ENCODE measurements at regions not wholly inside any gene's neighbourhood (a gene's known extent, or its start where the extent isn't known, plus 50 kb on each side); places are given as distances from the start of the nearest gene placed in this dataset.

GRCh38 chr1:4120557-4121292, 220.7 kb upstream of the C1orf174 start:
- H3K9me3 ChIP-seq (ENCODE audit: control insufficient read depth, insufficient read depth, low read length): no peaks in the 10 kb centered on the region
- H3K79me2 ChIP-seq (ENCODE audit: control insufficient read depth, low read length): no peaks in the 10 kb centered on the region
- TF ChIP-seq EZH2phosphoT487 (IDR thresholded peaks at IDR 0.05; ENCODE audit: borderline replicate concordance, low read length): no peak
- no peak for TF ChIP-seq CTCF (IDR thresholded peaks at IDR 0.05; ENCODE audit: low read depth, low read length, poor library complexity, severe bottlenecking)
- no peak overlapping the region for H3K4me3 ChIP-seq (ENCODE audit: low read length)
- peaks cover 18% of the 10 kb centered on the region for H3K4me1 ChIP-seq (ENCODE audit: control insufficient read depth, low read length)
- H3K27ac ChIP-seq (ENCODE audit: low read depth, low read length): no peak overlapping the region
- H3K4me2 ChIP-seq (ENCODE audit: low read length): no peak overlapping the region
- no peaks in the 10 kb centered on the region for H3K9me2 ChIP-seq (replicated peaks; ENCODE audit: control insufficient read depth, low read length)
- H4K20me1 ChIP-seq (ENCODE audit: control insufficient read depth, insufficient read depth, low read depth, low read length): no peaks in the 10 kb centered on the region
- H3K36me3 ChIP-seq (ENCODE audit: control insufficient read depth, low read length): no peaks in the 10 kb centered on the region
- H3F3A ChIP-seq (ENCODE audit: control insufficient read depth, insufficient read depth): no peaks in the 10 kb centered on the region
- H3K27me3 ChIP-seq (ENCODE audit: control insufficient read depth, low read length): no peaks in the 10 kb centered on the region

- no peak overlapping the region for H3K27ac ChIP-seq (ENCODE audit: low read depth, low read length)
- TF ChIP-seq EZH2phosphoT487 (IDR thresholded peaks at IDR 0.05; ENCODE audit: borderline replicate concordance, low read length) (no peak), CTCF (IDR thresholded peaks at IDR 0.05; ENCODE audit: low read depth, low read length, poor library complexity, severe bottlenecking) (no peak)
- H3F3A ChIP-seq (ENCODE audit: control insufficient read depth, insufficient read depth): no peaks in the 10 kb centered on the region
- no peak overlapping the region for H3K4me3 ChIP-seq (ENCODE audit: low read length)
- H3K4me1 ChIP-seq (ENCODE audit: control insufficient read depth, low read length): peaks cover 19% of the 10 kb centered on the region
- no peak overlapping the region for H3K4me2 ChIP-seq (ENCODE audit: low read length)
- H3K9me2 ChIP-seq (replicated peaks; ENCODE audit: control insufficient read depth, low read length): no peaks in the 10 kb centered on the region
- H3K9me3 ChIP-seq (ENCODE audit: control insufficient read depth, insufficient read depth, low read length): no peaks in the 10 kb centered on the region
- H3K27me3 ChIP-seq (ENCODE audit: control insufficient read depth, low read length): no peaks in the 10 kb centered on the region
- no peaks in the 10 kb centered on the region for H4K20me1 ChIP-seq (ENCODE audit: control insufficient read depth, insufficient read depth, low read depth, low read length)
- no peaks in the 10 kb centered on the region for H3K36me3 ChIP-seq (ENCODE audit: control insufficient read depth, low read length)
- no peaks in the 10 kb centered on the region for H3K79me2 ChIP-seq (ENCODE audit: control insufficient read depth, low read length)
These were observed 221.2 kb upstream of the C1orf174 start for GRCh38 chr1:4121293-4121684.

DNA sequence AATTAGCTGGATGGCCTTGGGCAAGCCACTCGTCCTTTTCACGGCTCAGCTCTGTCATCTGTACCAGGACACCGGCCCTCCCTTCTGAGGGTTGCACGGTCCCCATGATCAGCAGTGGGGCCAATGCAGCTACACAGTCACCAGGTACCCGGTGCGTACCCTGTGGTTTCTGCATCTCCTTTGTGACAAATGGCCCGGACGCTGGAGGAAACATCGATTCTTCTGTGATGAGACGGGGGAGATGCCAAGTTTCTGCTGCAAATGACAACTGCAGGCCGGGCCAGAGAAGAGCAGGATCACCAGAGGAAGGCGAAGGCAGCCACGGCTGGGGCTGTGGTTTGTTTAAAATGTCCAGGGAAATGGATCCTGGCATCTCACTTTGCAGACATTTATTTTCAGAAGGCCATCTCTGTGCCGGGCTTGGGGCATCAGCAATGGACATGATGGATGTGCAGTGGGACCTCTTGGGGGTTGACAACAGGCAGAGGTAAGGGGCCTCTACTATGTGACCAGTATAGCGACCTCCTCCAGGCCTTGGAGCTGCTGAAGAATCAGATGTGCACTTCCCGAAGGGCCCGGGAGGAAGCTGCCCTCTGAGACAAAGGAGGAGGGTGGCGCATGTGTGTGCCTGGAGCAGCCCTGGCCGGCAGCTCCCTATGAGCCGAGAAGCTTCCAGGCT, 221.9 kb upstream of the C1orf174 start:
- no peaks in the 10 kb centered on the region for H3F3A ChIP-seq (ENCODE audit: control insufficient read depth, insufficient read depth)
- H3K36me3 ChIP-seq (ENCODE audit: control insufficient read depth, low read length): no peaks in the 10 kb centered on the region
- no peak overlapping the region for H3K4me2 ChIP-seq (ENCODE audit: low read length)
- H3K4me3 ChIP-seq (ENCODE audit: low read length): no peak overlapping the region
- H3K9me3 ChIP-seq (ENCODE audit: control insufficient read depth, insufficient read depth, low read length): no peaks in the 10 kb centered on the region
- no peak overlapping the region for H3K27ac ChIP-seq (ENCODE audit: low read depth, low read length)
- TF ChIP-seq EZH2phosphoT487 (IDR thresholded peaks at IDR 0.05; ENCODE audit: borderline replicate concordance, low read length) (no peak), CTCF (IDR thresholded peaks at IDR 0.05; ENCODE audit: low read depth, low read length, poor library complexity, severe bottlenecking) (no peak)
- H3K9me2 ChIP-seq (replicated peaks; ENCODE audit: control insufficient read depth, low read length): no peaks in the 10 kb centered on the region
- no peaks in the 10 kb centered on the region for H4K20me1 ChIP-seq (ENCODE audit: control insufficient read depth, insufficient read depth, low read depth, low read length)
- no peaks in the 10 kb centered on the region for H3K79me2 ChIP-seq (ENCODE audit: control insufficient read depth, low read length)
- H3K4me1 ChIP-seq (ENCODE audit: control insufficient read depth, low read length): peaks cover 26% of the 10 kb centered on the region
- no peaks in the 10 kb centered on the region for H3K27me3 ChIP-seq (ENCODE audit: control insufficient read depth, low read length)

All from DOHH2 (cell line).